PC-3 (cell line): ENCODE measurements at regions not wholly inside any gene's neighbourhood (a gene's known extent, or its start where the extent isn't known, plus 50 kb on each side); places are given as distances from the start of the nearest gene placed in this dataset.
"Not testable (repeated sequence)": the region's sequence is repeated elsewhere in the genome, so short reads cannot be mapped to it uniquely, and the experiment has no call there.

ENCODE experiments used
- ATAC-seq: fragments of 200-7000 bp; cut with Tn5 transposase; 2 replicates; pipeline ENCODE4 v1.9.1; 2020; ENCODE audit warnings: mild to moderate bottlenecking, moderate library complexity
- BruUV-seq: library from RNA; stranded (reverse); fragments of 400-500 nt; replicated peaks from 2 replicates; lab custom pipeline; 2021; lab: Mats Ljungman, UMichigan
- CTCF ChIA-PET: fragments of 300-600 bp; sonication (Branson Sonifier 250); formaldehyde crosslinking; loops from one replicate; lab custom pipeline; 2022; ENCODE audit warnings: antibody characterized with exemption; lab: Charles Lee
- POLR2A ChIA-PET: fragments of 300-600 bp; sonication (Branson Sonifier 250); formaldehyde crosslinking; loops from one replicate; lab custom pipeline; 2022; ENCODE audit warnings: antibody characterized with exemption; ENCODE audit not compliant: unreplicated experiment; lab: Charles Lee
- DNase-seq: peaks from one replicate; pipeline ENCODE4 v3.0.0-alpha.2; 2015
- H2AFZ ChIP-seq: fragments of 300-600 bp; sonication (generic); 2 replicates; pipeline ENCODE4 v1.6.0; 2016; ENCODE audit warnings: antibody characterized with exemption, low read length
- H3F3A ChIP-seq: fragments of 300-600 bp; sonication (generic); one replicate; pipeline ENCODE4 v1.6.0; 2017; ENCODE audit warnings: antibody characterized with exemption, low read length, control low read depth, mild to moderate bottlenecking; ENCODE audit not compliant: unreplicated experiment
- H3K27ac ChIP-seq: fragments of 300-600 bp; sonication (generic); 2 replicates; pipeline ENCODE4 v1.5.1; 2016; ENCODE audit warnings: mild to moderate bottlenecking, low read length
- H3K27me3 ChIP-seq: fragments of 300-600 bp; sonication (generic); 2 replicates; pipeline ENCODE4 v1.6.1; 2016; ENCODE audit warnings: low read length, mixed read lengths
- H3K36me3 ChIP-seq: fragments of 300-600 bp; sonication (generic); 2 replicates; pipeline ENCODE4 v1.6.1; 2016; ENCODE audit warnings: low read depth, mixed run types, low read length, mixed read lengths
- H3K4me1 ChIP-seq: fragments of 300-600 bp; sonication (generic); 2 replicates; pipeline ENCODE4 v1.5.1; 2016; ENCODE audit warnings: low read length; ENCODE audit not compliant: insufficient read depth
- H3K4me2 ChIP-seq: fragments of 300-600 bp; sonication (generic); 2 replicates; pipeline ENCODE4 v1.6.0; 2016; ENCODE audit warnings: low read length
- H3K4me3 ChIP-seq: fragments of 300-600 bp; sonication (generic); 2 replicates; pipeline ENCODE4 v1.5.1; 2016; ENCODE audit warnings: mild to moderate bottlenecking, low read length, mixed read lengths
- H3K79me2 ChIP-seq: fragments of 300-600 bp; sonication (generic); 2 replicates; pipeline ENCODE4 v1.6.1; 2017; ENCODE audit warnings: low read length, mixed read lengths
- H3K9ac ChIP-seq: fragments of 300-600 bp; sonication (generic); 2 replicates; pipeline ENCODE4 v1.6.0; 2016; ENCODE audit warnings: mild to moderate bottlenecking, low read length
- H3K9me2 ChIP-seq: fragments of 300-600 bp; sonication (generic); replicated peaks from 2 replicates; pipeline ENCODE4 v1.6.1; 2016; ENCODE audit warnings: mixed run types, low read length, mixed read lengths
- H3K9me3 ChIP-seq: fragments of 300-600 bp; sonication (generic); 2 replicates; pipeline ENCODE4 v1.6.1; 2016; ENCODE audit warnings: low read length, mixed read lengths
- H4K20me1 ChIP-seq: fragments of 300-600 bp; sonication (generic); 2 replicates; pipeline ENCODE4 v1.6.1; 2016; ENCODE audit warnings: low read length, mixed read lengths
- CTCF ChIP-seq: fragments of 300-600 bp; sonication (generic); conservative IDR thresholded peaks from 2 replicates; pipeline ENCODE4 v1.5.1; 2017; ENCODE audit warnings: antibody characterized with exemption, low read depth, mild to moderate bottlenecking, low read length
- EZH2 ChIP-seq: fragments of 300-600 bp; sonication (generic); IDR thresholded peaks from one replicate; pipeline ENCODE4 v1.6.1; 2017; ENCODE audit warnings: antibody characterized with exemption, mild to moderate bottlenecking, low read length; ENCODE audit not compliant: unreplicated experiment
- EZH2phosphoT487 ChIP-seq: fragments of 300-600 bp; sonication (generic); IDR thresholded peaks from 2 replicates; pipeline ENCODE4 v1.6.1; 2018; ENCODE audit warnings: mild to moderate bottlenecking, antibody characterized with exemption, low read length, borderline replicate concordance
- intact Hi-C: fragments of 100-400 bp; cut with micrococcal nuclease; formaldehyde crosslinking; loops from 2 replicates; pipeline ENCODE4 v1.9.0; 2023

DNA sequence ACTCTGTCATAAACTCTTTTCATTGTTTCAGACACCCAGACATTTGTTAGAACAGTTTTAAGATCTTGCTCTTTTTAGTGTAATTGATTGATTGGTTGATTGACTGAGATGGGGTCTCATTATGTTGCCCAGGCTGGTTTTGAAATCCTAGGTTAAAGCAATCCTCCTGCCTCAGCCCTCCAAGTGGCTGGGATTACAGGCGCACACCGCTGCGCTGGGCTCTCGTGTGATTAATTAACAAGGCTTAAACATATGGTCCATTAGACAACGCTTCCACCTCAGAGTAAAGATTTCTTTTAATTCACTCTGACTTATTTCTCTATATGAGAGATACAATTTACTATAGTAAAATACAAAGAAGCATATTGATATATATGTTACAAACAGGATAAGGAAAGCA is 114.0 kb upstream of the C2CD4B start:
- Histone ChIP-seq H3F3A (no peaks in the 10 kb centered on the region), H3K4me2 (no peak overlapping the region), H3K27me3 (peaks cover 71% of the 10 kb centered on the region), H3K9me3 (no peaks in the 10 kb centered on the region), H3K4me1 (no peaks in the 10 kb centered on the region), H3K79me2 (no peaks in the 10 kb centered on the region), H3K36me3 (no peaks in the 10 kb centered on the region), H3K9ac (no peak overlapping the region), H3K27ac (no peak overlapping the region), H4K20me1 (no peaks in the 10 kb centered on the region), H2AFZ (no peak overlapping the region), H3K9me2 (no peaks in the 10 kb centered on the region), H3K4me3 (no peak overlapping the region)
- ChIA-PET CTCF (no interaction called here), POLR2A (no interaction called here)
- DNase-seq (no peak), ATAC-seq (no peak)
- TF ChIP-seq CTCF: no peak
- TF ChIP-seq EZH2phosphoT487: no peak
- no peak for TF ChIP-seq EZH2
- intact Hi-C loops: no loop called here
- BruUV-seq: no TSS peak

- TF ChIP-seq EZH2 (no peak), EZH2phosphoT487 (no peak), CTCF (no peak)
- DNase-seq (no peak), ATAC-seq (no peak)
- intact Hi-C loops: no loop called here
- BruUV-seq: no TSS peak
- Histone ChIP-seq H3F3A (no peaks in the 10 kb centered on the region), H2AFZ (no peak overlapping the region), H4K20me1 (no peaks in the 10 kb centered on the region), H3K4me1 (no peaks in the 10 kb centered on the region), H3K9me3 (no peaks in the 10 kb centered on the region), H3K4me2 (no peak overlapping the region), H3K27ac (no peak overlapping the region), H3K79me2 (no peaks in the 10 kb centered on the region), H3K4me3 (no peak overlapping the region), H3K27me3 (peaks cover 86% of the 10 kb centered on the region), H3K36me3 (no peaks in the 10 kb centered on the region), H3K9me2 (no peaks in the 10 kb centered on the region), H3K9ac (no peak overlapping the region)
- CTCF ChIA-PET: no interaction called here
- POLR2A ChIA-PET: no interaction called here
Measured at GRCh38 chr15:62280625-62281024, 115.5 kb upstream of the C2CD4B start.

DNA sequence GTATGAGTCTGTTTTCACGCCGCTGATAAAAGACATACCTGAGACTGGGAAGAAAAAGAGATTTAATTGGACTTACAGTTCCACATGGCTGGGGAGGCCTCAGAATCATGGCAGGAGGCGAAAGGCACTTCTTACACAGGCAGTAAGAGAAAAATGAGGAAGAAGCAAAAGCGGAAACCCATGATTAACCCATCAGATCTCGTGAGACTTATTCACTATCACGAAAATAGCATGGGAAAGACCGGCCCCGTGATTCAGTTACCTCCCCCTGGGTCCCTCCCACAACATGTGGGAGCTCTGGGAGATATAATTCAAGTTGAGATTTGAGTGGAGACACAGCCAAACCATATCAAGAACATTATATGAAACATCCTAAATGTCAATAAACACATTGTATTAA is 116.7 kb upstream of the C2CD4B start:
- DNase-seq, POLR2A ChIA-PET, intact Hi-C loops, H3F3A ChIP-seq, BruUV-seq, H3K9ac ChIP-seq, CTCF ChIA-PET, H3K36me3 ChIP-seq, H3K4me2 ChIP-seq, ATAC-seq, H3K4me1 ChIP-seq, H2AFZ ChIP-seq, H3K9me2 ChIP-seq, H3K4me3 ChIP-seq, H3K79me2 ChIP-seq, H3K9me3 ChIP-seq, H4K20me1 ChIP-seq, H3K27ac ChIP-seq: not testable (repeated sequence)
- H3K27me3 ChIP-seq: peaks cover 92% of the 10 kb centered on the region
